SHP77 (cell line): ENCODE measurements at regions not wholly inside any gene's neighbourhood (a gene's known extent, or its start where the extent isn't known, plus 50 kb on each side); places are given as distances from the start of the nearest gene placed in this dataset.

Experiments
- DNase-seq, 2 experiments: peaks; one replicate each; lab custom pipeline; 2025; lab: John Stamatoyannopoulos, UW

- no peak for DNase-seq
Observed at GRCh38 chr6:25224242-25224641, 54.9 kb upstream of the CARMIL1 start.

GRCh38 chr6:25227854-25228253 is 51.3 kb upstream of the CARMIL1 start:
- DNase-seq: no peak
